Mesothelial cell of epicardium (in vitro differentiated cells): ENCODE measurements at regions not wholly inside any gene's neighbourhood (a gene's known extent, or its start where the extent isn't known, plus 50 kb on each side); places are given as distances from the start of the nearest gene placed in this dataset.
A peak's percentile ranks its signal among the peaks of the same experiment; 100 is the strongest.
"Not testable (repeated sequence)": the region's sequence is repeated elsewhere in the genome, so short reads cannot be mapped to it uniquely, and the experiment has no call there.

Experiments used
- DNase-seq, 2 experiments: peaks; one replicate each; pipeline ENCODE4 v3.0.0; 2021; ENCODE audit warnings: low spot score in 2 of 2; ENCODE audit not compliant: unreplicated experiment in 2 of 2
- H3K27ac Mint-ChIP-seq: 2 replicates; pipeline ENCODE4 v1.8.0; 2021; ENCODE audit warnings: mixed read lengths
- H3K27me3 Mint-ChIP-seq: 2 replicates; pipeline ENCODE4 v1.8.0; 2021; ENCODE audit warnings: low read depth, mixed read lengths
- H3K36me3 Mint-ChIP-seq: 2 replicates; pipeline ENCODE4 v1.8.0; 2021; ENCODE audit warnings: mixed read lengths
- H3K4me1 Mint-ChIP-seq: 2 replicates; pipeline ENCODE4 v1.8.0; 2021; ENCODE audit warnings: mixed read lengths
- H3K4me3 Mint-ChIP-seq: 2 replicates; pipeline ENCODE4 v1.8.0; 2021; ENCODE audit warnings: mild to moderate bottlenecking, moderate library complexity, mixed read lengths
- H3K9me3 Mint-ChIP-seq: 2 replicates; pipeline ENCODE4 v1.8.0; 2021; ENCODE audit warnings: mixed read lengths
- CTCF ChIP-seq: fragments of 200-600 bp; sonication (generic); IDR thresholded peaks from one replicate; pipeline ENCODE4 v1.5.0; 2021; ENCODE audit warnings: antibody characterized with exemption; ENCODE audit not compliant: unreplicated experiment

DNA sequence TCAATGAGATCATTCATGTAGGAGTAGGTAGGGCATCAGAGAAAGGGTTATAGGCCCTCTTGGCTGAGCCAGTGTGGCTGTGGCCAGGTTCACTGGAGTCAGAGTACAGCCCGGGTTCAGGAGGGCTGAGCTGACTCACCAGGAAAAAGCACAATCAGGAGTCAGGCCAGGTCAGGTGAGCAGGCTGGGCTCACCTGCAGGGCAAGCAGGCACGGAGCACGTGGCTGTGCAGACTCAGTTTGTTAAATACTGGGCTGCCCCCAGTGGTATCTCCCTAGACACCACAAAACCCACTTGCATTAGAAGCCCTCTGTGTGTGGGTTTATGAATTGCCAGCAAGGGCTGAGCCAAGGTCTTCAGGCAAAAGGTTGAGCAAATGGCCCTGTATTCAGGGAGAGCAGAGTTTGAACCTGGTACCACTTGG, 122.1 kb upstream of the SERBP1 start:
- TF ChIP-seq CTCF, result no peak
- H3K4me3 Mint-ChIP-seq, result no peak overlapping the region

GRCh38 chr1:67554204-67554603, 124.0 kb upstream of the SERBP1 start:
- H3K9me3 Mint-ChIP-seq, H3K36me3 Mint-ChIP-seq, H3K27me3 Mint-ChIP-seq, H3K4me3 Mint-ChIP-seq, DNase-seq, H3K27ac Mint-ChIP-seq: not testable (repeated sequence)
- H3K4me1 Mint-ChIP-seq, result peaks cover 16% of the 10 kb centered on the region

More for the DNA sequence above, 122.1 kb upstream of the SERBP1 start:
- Mint-ChIP-seq H3K27me3 (no peaks in the 10 kb centered on the region), H3K27ac (no peak overlapping the region), H3K4me1 (peaks cover 12% of the 10 kb centered on the region), H3K36me3 (no peaks in the 10 kb centered on the region), H3K9me3 (peaks cover 4% of the 10 kb centered on the region)
- no peak for DNase-seq

- no peaks in the 10 kb centered on the region for H3K36me3 Mint-ChIP-seq
- H3K4me3 Mint-ChIP-seq, result no peak overlapping the region
- H3K27me3 Mint-ChIP-seq, result no peaks in the 10 kb centered on the region
- no peak for TF ChIP-seq CTCF
- H3K9me3 Mint-ChIP-seq, result no peaks in the 10 kb centered on the region
- peaks cover 18% of the 10 kb centered on the region for H3K4me1 Mint-ChIP-seq
- DNase-seq, result peak in 1 of 2 experiments; percentile 46
- peak overlapping the region; percentile 28 for H3K27ac Mint-ChIP-seq
Observed at GRCh38 chr1:67555461-67556296, 125.5 kb upstream of the SERBP1 start.

- DNase-seq, result no peak
- H3K27ac Mint-ChIP-seq, result peak overlapping the region; percentile 28
- no peak overlapping the region for H3K4me3 Mint-ChIP-seq
- H3K36me3 Mint-ChIP-seq, result no peaks in the 10 kb centered on the region
- peaks cover 18% of the 10 kb centered on the region for H3K4me1 Mint-ChIP-seq
- no peaks in the 10 kb centered on the region for H3K27me3 Mint-ChIP-seq
- TF ChIP-seq CTCF, result no peak
- H3K9me3 Mint-ChIP-seq, result no peaks in the 10 kb centered on the region
Observed at GRCh38 chr1:67556297-67556900, 126.2 kb upstream of the SERBP1 start.

DNA sequence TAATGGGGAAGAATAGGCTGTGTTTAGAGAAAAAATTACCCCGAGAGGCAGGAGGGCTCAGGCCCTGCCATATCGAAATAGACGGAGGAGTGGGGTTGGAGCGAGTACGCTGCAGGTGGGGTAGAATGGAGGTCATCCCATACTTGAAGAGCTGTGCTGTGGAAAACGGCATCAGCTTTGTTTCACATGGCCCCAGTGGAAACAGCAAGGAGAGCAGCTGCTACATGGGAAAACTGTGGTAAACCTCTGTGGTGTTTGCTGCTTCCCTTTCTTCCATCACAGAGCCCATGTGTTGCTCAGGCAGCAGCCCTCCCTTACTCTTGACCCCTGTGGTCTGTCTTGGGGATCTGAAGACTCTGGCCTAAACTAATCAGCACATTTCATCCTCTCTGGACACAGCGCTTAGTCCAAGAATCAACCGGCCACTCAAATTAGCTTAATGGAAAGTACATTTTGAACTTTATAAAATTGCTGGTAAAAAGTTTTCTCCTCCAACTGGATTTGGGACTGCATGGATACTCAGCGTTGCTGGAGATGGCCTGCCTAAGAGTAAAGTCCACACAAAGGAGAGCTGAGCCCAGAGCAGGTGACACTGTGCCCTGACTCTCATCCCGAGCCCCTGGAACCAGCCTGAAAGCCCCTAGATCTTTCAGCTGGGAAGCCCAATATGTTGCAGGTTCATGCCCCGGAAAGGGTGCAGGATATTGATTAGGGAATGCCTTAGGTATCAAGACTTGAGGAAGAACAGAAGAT, 127.1 kb upstream of the GADD45A start:
- no peak overlapping the region for H3K4me3 Mint-ChIP-seq
- no peaks in the 10 kb centered on the region for H3K36me3 Mint-ChIP-seq
- H3K27ac Mint-ChIP-seq, result peak overlapping the region; percentile 41
- DNase-seq, result no peak
- H3K27me3 Mint-ChIP-seq, result no peaks in the 10 kb centered on the region
- peaks cover 18% of the 10 kb centered on the region for H3K4me1 Mint-ChIP-seq
- no peak for TF ChIP-seq CTCF
- no peaks in the 10 kb centered on the region for H3K9me3 Mint-ChIP-seq
